ENCODE measurements at regions not wholly inside any gene's neighbourhood (a gene's known extent, or its start where the extent isn't known, plus 50 kb on each side); places are given as distances from the start of the nearest gene placed in this dataset.

GRCh38 chr7:113625494-113626102, 293.2 kb downstream of the PPP1R3A start:
- TF ChIP-seq RAD21 (IDR thresholded peaks at IDR 0.05; ENCODE audit: low read length) (no peak), POLR2A (IDR thresholded peaks at IDR 0.05; ENCODE audit: low read depth, low read length) (no peak), USF2 (IDR thresholded peaks at IDR 0.05; ENCODE audit: low read depth, low read length) (no peak), CTCF (conservative IDR thresholded peaks at IDR 0.05; ENCODE audit: low read depth, low read length) (no peak), RFX5 (IDR thresholded peaks at IDR 0.05; ENCODE audit: low read depth, low read length) (no peak), BHLHE40 (IDR thresholded peaks at IDR 0.05; ENCODE audit: low read depth, low read length) (no peak), RCOR1 (IDR thresholded peaks at IDR 0.05; ENCODE audit: insufficient replicate concordance, low read length) (no peak), MAFK (IDR thresholded peaks at IDR 0.05; ENCODE audit: low read depth, low read length) (no peak), FOS (IDR thresholded peaks at IDR 0.05; ENCODE audit: low read depth, low read length) (no peak), CHD1 (IDR thresholded peaks at IDR 0.05; ENCODE audit: low read depth, low read length) (no peak)

Data from IMR-90 (cell line).